K562 (cell line): ENCODE measurements at regions not wholly inside any gene's neighbourhood (a gene's known extent, or its start where the extent isn't known, plus 50 kb on each side); places are given as distances from the start of the nearest gene placed in this dataset.

Experiments
- ATAC-seq: fragments of 200-7000 bp; cut with Tn5 transposase; 3 replicates; pipeline ENCODE4 v1.9.1; 2020; ENCODE audit warnings: moderate library complexity
- BruUV-seq: library from RNA; stranded (reverse); fragments of 400-500 nt; replicated peaks from 2 replicates; lab custom pipeline; 2021; lab: Mats Ljungman, UMichigan
- CTCF ChIA-PET: fragments of 300-600 bp; formaldehyde crosslinking; extraction: SDS; loops from one replicate; lab custom pipeline; 2021; ENCODE audit warnings: low intra/inter-chr PET ratio; lab: Yijun Ruan, JAX
- POLR2A ChIA-PET: fragments of 300-600, 350-650 bp; sonication (Branson Sonifier 250); formaldehyde crosslinking; extraction: SDS; loops from one replicate; lab custom pipeline; 2021; ENCODE audit warnings: antibody characterized with exemption, inconsistent platforms; lab: Yijun Ruan, JAX
- DNase-seq, 4 experiments: peaks; one replicate each; pipeline versions ENCODE4 v3.0.0 to v3.0.0-alpha.2; 2011 to 2018; ENCODE audit warnings: low spot score in 3 of 4, mixed read lengths in 3 of 4; ENCODE audit errors: extremely low read depth in 1 of 4
- FAIRE-seq: peaks from 2 replicates; lab custom pipeline; 2011; peaks lifted over from hg19 to GRCh38; lab: Jason Lieb, UNC
- H2AFZ ChIP-seq: 2 replicates; pipeline ENCODE4 v1.6.0; 2011; ENCODE audit warnings: low read depth, low read length, control low read depth, inconsistent platforms
- H3K27ac ChIP-seq: fragments of 200-600 bp; 3 replicates; pipeline ENCODE4 v1.8.0; 2011; ENCODE audit warnings: low read depth, mild to moderate bottlenecking, control low read depth, inconsistent platforms, low read length, moderate library complexity, mixed read lengths; ENCODE audit errors: extremely low read depth
- H3K27me3 ChIP-seq, 2 experiments: fragments of 300-600 bp in 1 of 2; 2 replicates in 1 of 2; 3 replicates in 1 of 2; pipeline versions ENCODE4 v1.6.0 to v1.8.0; 2011; ENCODE audit warnings: inconsistent platforms in 2 of 2, low read length in 2 of 2, mild to moderate bottlenecking in 1 of 2, mixed read lengths in 1 of 2, moderate library complexity in 1 of 2; ENCODE audit not compliant: control insufficient read depth in 2 of 2, insufficient read depth in 2 of 2
- H3K36me3 ChIP-seq: fragments of 300-600 bp; 3 replicates; pipeline ENCODE4 v1.8.0; 2011; ENCODE audit warnings: mild to moderate bottlenecking, low read length, inconsistent platforms; ENCODE audit not compliant: control insufficient read depth, insufficient read depth
- H3K4me1 ChIP-seq, 2 experiments: fragments of 200-600 bp in 1 of 2; replicated peaks in 1 of 2; 2 replicates in 1 of 2; 3 replicates in 1 of 2; pipeline versions ENCODE4 v1.5.1 to v1.8.0; 2011; ENCODE audit warnings: inconsistent platforms in 2 of 2, low read length in 2 of 2, mild to moderate bottlenecking in 1 of 2, mixed read lengths in 1 of 2, moderate library complexity in 1 of 2; ENCODE audit not compliant: control insufficient read depth in 2 of 2, insufficient read depth in 2 of 2
- H3K4me2 ChIP-seq: 2 replicates; pipeline ENCODE4 v1.6.1; 2011; ENCODE audit warnings: low read length, control low read depth, inconsistent platforms, mixed read lengths; ENCODE audit not compliant: insufficient read depth
- H3K4me3 ChIP-seq: fragments of 200-600 bp; sonication (generic), shearing (Covaris generic); 2 replicates; pipeline ENCODE4 v1.5.1; 2016; ENCODE audit warnings: control low read depth, inconsistent platforms
- H3K79me2 ChIP-seq: fragments of 200-600 bp; 3 replicates; pipeline ENCODE4 v1.8.0; 2011; ENCODE audit warnings: low read length, inconsistent platforms; ENCODE audit not compliant: control insufficient read depth, insufficient read depth
- H3K9ac ChIP-seq, 2 experiments: 2 replicates each; pipeline versions ENCODE4 v1.6.0 to v1.6.1; 2011; ENCODE audit warnings: low read depth in 2 of 2, low read length in 2 of 2, control low read depth in 1 of 2, inconsistent platforms in 1 of 2, mild to moderate bottlenecking in 1 of 2, mixed read lengths in 1 of 2; ENCODE audit not compliant: insufficient read depth in 1 of 2
- H3K9me1 ChIP-seq: one replicate; pipeline ENCODE4 v1.6.0; 2011; ENCODE audit warnings: inconsistent platforms, mild to moderate bottlenecking, low read length, moderate library complexity; ENCODE audit not compliant: control insufficient read depth, insufficient read depth
- H3K9me3 ChIP-seq: replicated peaks from 2 replicates; pipeline ENCODE4 v1.5.1; 2011; ENCODE audit warnings: low read depth, low read length, inconsistent platforms; ENCODE audit not compliant: control insufficient read depth, insufficient read depth
- H4K20me1 ChIP-seq: replicated peaks from 2 replicates; pipeline ENCODE4 v1.6.1; 2011; ENCODE audit warnings: low read length, inconsistent platforms, mixed read lengths; ENCODE audit not compliant: control insufficient read depth, insufficient read depth
- NUFIP1 ChIP-seq: fragments of 450-650 bp; IDR thresholded peaks from 2 replicates; pipeline ENCODE4 v1.6.1; 2018; ENCODE audit not compliant: partially characterized antibody
- PHB2 ChIP-seq: fragments of 450-650 bp; IDR thresholded peaks from 2 replicates; pipeline ENCODE4 v1.6.1; 2017; ENCODE audit warnings: low read depth
- POLR2AphosphoS2 ChIP-seq: IDR thresholded peaks from 2 replicates; pipeline ENCODE4 v1.6.1; 2012; ENCODE audit warnings: low read length, improper control_type of control experiment
- RNF219 ChIP-seq: fragments of 250-450 bp; sonication (Bioruptor Pico); IDR thresholded peaks from 2 replicates; pipeline ENCODE4 v1.5.0; 2022; ENCODE audit warnings: mild to moderate bottlenecking
- ZBTB40 ChIP-seq, 2 experiments: fragments of 450-650 bp in 1 of 2; sonication (generic) in 1 of 2; formaldehyde crosslinking in 1 of 2; IDR thresholded peaks; 2 replicates each; pipeline versions ENCODE4 v1.7.1 to v1.9.0; 2016 to 2022; ENCODE audit warnings: inconsistent platforms in 1 of 2, mild to moderate bottlenecking in 1 of 2, missing genetic modification reagents in 1 of 2
- ZNF212 ChIP-seq: fragments of 450-650 bp; formaldehyde crosslinking; IDR thresholded peaks from 2 replicates; pipeline ENCODE4 v1.4.0; 2020; ENCODE audit warnings: mild to moderate bottlenecking
- WGBS: fragments of 100-300 bp; shearing (Covaris generic); methylation state at CpG from one replicate; pipeline ENCODE4 v1.1.6; 2016; ENCODE audit warnings: low coverage, mixed read lengths; ENCODE audit not compliant: insufficient coverage; ENCODE audit errors: missing lambda C conversion rate; 5-methylcytosine and 5-hydroxymethylcytosine counted together
- in situ Hi-C: fragments of 300-500 bp; cut with MboI; formaldehyde crosslinking; loops from 4 replicates; pipeline ENCODE4 v1.15.0; 2018; ENCODE audit warnings: inconsistent platforms, mixed read lengths
- intact Hi-C: fragments of 100-400 bp; cut with micrococcal nuclease; formaldehyde crosslinking; loops from 2 replicates; pipeline ENCODE4 v1.14.2; 2022
- TF ChIP-seq, protein P1 (sequence below): sonication (generic); IDR thresholded peaks from 2 replicates; pipeline ENCODE4 v1.6.1; 2016

DNA sequence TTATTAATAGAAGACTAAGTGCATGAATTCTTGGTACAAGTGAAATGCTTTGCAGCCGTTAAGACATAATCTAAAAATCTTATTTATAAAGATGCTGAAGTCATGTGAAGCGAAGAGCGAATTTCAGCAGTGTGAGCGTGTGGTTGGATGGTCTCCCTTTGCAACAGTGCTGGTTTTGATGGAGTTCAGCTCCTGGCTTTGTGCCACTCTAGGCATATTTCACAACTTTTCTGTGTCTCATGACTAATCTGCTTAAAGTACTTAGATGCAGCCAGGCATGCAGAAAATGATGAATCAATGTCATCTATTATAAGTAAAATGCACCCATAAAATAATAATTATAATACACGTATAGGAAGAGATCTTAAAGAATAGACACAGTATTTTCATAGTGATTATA, 107.2 kb upstream of the TCERG1L start (continued):
- TF ChIP-seq ZBTB40 (IDR thresholded peaks at IDR 0.05) (no peak), ZBTB40 (CRISPR knock-in tag; IDR thresholded peaks at IDR 0.05) (no peak)

- DNase-seq, result no peak
- POLR2A ChIA-PET, result no interaction called here
- TF ChIP-seq, protein P1, sequence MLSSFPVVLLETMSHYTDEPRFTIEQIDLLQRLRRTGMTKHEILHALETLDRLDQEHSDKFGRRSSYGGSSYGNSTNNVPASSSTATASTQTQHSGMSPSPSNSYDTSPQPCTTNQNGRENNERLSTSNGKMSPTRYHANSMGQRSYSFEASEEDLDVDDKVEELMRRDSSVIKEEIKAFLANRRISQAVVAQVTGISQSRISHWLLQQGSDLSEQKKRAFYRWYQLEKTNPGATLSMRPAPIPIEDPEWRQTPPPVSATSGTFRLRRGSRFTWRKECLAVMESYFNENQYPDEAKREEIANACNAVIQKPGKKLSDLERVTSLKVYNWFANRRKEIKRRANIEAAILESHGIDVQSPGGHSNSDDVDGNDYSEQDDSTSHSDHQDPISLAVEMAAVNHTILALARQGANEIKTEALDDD, result no peak
- no peak for TF ChIP-seq PHB2
- no peak for TF ChIP-seq RNF219 (CRISPR knock-in tag)
- TF ChIP-seq POLR2AphosphoS2, result no peak
- no peak for TF ChIP-seq ZNF212
- no peak for TF ChIP-seq NUFIP1
Measured at GRCh38 chr10:131419797-131420196, 108.3 kb upstream of the TCERG1L start.

More at GRCh38 chr10:131419797-131420196, 108.3 kb upstream of the TCERG1L start:
- no peak overlapping the region for H3K4me2 ChIP-seq
- no peak overlapping the region for H3K4me3 ChIP-seq
- peaks cover 0 to 19% of the 10 kb centered on the region in 2 experiments; a peak in 2 of 5 replicates for H3K27me3 ChIP-seq
- BruUV-seq, result no TSS peak
- no peaks in the 10 kb centered on the region for H4K20me1 ChIP-seq
- no peaks in the 10 kb centered on the region for H3K79me2 ChIP-seq
- ATAC-seq, result no peak
- WGBS, result 0% methylated on average over 14 of the region's 22 CpGs
- H3K36me3 ChIP-seq, result no peaks in the 10 kb centered on the region
- H2AFZ ChIP-seq, result no peak overlapping the region
- no peaks in the 10 kb centered on the region for H3K9me1 ChIP-seq
- no peaks in the 10 kb centered on the region for H3K4me1 ChIP-seq
- no peaks in the 10 kb centered on the region for H3K9me3 ChIP-seq
- CTCF ChIA-PET, result no interaction called here
- in situ Hi-C loops (no loop called here), intact Hi-C loops (no loop called here)
- H3K9ac ChIP-seq, result no peak overlapping the region
- no peak for FAIRE-seq
- no peak overlapping the region for H3K27ac ChIP-seq
